ENCODE measurements at regions not wholly inside any gene's neighbourhood (a gene's known extent, or its start where the extent isn't known, plus 50 kb on each side); places are given as distances from the start of the nearest gene placed in this dataset.

DNA sequence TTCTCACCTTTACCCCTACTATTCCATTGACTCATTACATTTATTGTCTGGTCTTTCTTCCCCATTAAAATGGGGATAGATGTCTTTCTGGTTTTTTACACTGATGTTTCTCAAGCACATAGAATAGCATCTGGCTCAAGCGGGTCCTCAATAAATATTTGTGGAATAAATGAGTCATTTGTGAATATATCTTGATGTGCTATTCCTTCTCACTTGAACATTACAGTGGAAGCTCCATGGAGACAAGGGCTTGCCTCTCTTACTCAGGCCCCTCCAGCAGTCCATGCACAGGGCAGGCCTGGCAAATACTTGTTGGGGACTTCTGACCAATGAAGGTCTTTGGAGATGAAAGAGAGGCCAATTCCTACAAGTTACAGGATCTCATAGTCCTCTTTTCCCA lies 151.7 kb upstream of the TAS2R1 start:
- TF ChIP-seq EZH2phosphoT487 (IDR thresholded peaks at IDR 0.05; ENCODE audit: insufficient read depth, low read depth) (no peak), EZH2 (IDR thresholded peaks at IDR 0.05; ENCODE audit: insufficient read depth, poor library complexity, severe bottlenecking) (no peak)

Data from GM23248 (cell line).